ENCODE measurements at regions not wholly inside any gene's neighbourhood (a gene's known extent, or its start where the extent isn't known, plus 50 kb on each side); places are given as distances from the start of the nearest gene placed in this dataset.
"Not testable (repeated sequence)": the region's sequence is repeated elsewhere in the genome, so short reads cannot be mapped to it uniquely, and the experiment has no call there.

DNA sequence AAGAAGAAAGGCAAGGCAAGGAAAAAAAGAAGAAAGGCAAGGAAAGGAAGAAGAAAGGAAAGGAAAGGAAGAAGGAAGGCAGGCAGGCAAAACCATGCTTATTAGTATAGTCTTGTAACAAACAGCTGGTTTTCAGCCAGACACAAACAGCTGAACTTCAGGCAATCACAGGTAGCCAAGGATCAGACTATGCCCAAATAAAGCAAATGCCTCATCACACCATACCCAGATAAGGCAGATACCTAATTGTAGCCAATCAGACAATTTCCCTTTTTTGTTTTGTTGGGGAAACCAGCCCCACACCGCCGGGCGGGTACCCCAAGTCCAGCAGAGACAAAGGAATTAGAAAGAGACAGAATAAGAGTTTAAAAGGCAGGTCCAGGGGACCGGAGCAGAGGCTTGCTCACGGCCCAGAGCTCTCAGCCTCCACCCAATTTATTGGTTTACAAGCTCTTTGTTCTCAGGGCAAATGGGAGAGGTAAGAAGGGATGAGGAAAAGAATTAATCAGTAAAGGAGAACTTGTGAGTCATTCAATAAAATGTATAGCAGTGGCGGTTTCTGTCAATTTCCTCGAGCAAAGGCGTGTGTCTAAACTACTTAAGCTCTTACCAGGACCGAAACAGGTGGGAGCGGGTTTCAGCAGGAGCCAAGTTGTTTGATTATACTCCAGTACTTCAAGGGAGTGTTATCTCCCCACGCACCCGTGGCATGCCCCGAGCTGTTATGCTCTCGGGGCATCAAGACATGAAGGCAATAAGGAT, 886.8 kb downstream of the KCNT2 start:
- DNase-seq (ENCODE audit: extremely low read depth, low read depth, low spot score): no peak

DNA sequence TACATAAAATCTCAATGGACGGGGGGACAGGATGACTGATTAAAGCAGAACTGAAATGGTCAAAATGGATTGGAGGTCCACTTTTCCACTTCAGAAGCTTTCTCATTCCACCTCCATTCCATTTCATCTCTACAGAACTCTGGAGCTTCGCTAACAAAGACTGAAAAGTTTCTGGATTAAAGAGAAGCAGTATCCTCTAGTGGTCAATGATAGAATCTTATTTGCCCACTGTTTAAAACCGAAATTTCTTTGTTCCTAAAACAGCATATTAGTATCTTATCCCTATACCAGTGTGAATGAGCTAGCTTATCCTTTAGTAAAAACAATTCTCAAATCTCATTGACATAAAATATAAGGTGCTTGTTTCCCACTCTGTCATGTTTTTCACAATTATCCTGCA, 890.6 kb downstream of the KCNT2 start:
- no peak for DNase-seq (ENCODE audit: extremely low read depth, low read depth, low spot score)

DNA sequence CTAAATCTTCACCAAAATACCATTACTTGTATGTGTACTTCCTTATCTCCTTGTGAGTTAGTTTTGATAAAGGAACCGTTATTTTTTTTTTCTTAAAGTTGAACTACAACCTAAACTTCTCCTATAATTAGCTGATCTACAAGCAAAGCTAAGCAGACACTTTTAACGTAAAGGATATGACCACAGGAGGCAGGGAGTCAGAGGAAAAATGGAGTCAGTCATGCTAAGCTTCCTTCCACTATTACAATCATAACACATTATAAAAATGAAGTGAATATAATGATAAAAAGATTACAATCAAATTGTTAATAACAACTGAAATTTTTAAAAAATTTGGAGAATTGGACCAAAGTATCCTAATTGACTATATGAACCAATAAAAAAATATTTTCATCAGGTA, 892.6 kb downstream of the KCNT2 start:
- no peak for DNase-seq (ENCODE audit: extremely low read depth, low read depth, low spot score)

DNA sequence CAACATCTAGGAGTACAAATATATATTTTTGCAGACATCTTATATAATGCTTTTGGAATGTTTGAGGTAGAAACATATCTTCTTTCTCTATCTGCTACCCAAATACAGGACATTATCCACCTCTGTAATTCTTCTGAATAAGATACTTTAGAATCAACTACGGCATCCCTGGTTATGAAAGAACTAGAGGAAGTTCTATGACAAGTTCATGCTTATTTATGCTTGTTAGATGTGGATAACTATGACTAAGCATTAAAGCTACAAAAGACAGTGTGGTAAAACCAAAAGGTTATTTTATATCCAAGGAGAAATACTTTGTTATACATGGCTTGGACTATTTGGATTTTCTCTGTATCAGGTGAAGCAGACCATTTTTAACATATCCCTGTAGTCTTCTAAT, 894.0 kb downstream of the KCNT2 start:
- DNase-seq (ENCODE audit: extremely low read depth, low read depth, low spot score): no peak

DNA sequence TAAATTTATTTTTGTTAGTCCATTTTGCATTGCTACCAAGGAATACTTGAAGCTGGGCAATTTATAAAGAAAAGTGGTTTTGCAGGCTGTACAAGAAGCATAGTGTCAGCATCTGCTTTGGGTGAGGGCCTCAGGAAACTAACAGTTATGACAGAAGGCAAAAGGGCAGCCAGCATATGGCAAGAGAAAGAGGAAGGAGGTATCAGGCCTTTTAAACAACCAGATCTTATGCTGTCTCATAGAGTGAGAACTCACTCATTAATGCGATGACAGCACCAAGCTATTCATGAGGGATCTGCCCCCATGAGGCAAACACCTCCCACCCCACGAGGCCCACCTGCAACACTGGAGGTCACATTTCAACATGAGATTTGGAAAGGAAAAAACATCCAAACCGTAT, 898.4 kb downstream of the KCNT2 start:
- no peak for DNase-seq (ENCODE audit: extremely low read depth, low read depth, low spot score)

DNA sequence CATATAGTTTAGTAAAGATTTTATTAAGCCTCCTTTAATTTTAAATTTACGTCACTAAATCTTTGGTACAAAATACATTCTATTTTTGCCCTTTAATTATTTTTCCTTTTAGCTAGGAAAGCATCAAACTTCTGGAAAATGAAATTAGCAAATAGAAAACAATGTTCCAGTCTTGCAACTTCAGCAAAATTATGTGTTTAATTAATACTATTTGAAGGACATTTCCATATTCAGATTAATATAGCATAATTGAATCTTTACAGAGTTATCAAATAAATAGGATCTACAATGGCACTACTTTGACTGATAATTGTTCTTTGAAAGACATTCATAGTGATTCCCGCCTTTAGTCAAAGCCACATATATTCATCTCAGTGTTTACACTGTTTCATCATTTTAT, 904.2 kb downstream of the KCNT2 start:
- no peak for DNase-seq (ENCODE audit: extremely low read depth, low read depth, low spot score)

DNA sequence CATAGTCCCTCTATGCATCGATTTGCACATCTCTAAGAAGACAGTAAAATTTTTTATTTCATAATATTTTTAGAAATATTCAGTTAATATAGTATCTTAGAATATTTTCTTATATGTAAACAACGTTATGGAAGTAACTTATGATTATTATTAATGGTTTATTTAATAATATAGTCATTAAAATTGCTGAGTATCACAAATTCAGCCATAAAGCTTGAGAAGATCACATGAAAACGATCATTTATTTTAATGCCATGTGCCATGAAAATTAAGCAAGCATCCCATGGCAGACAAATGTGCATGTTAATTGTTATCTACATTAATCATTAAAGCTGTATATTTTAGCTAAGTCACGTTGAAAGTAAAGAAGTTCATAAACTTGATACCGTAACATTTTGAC, 907.1 kb downstream of the KCNT2 start:
- no peak for DNase-seq (ENCODE audit: extremely low read depth, low read depth, low spot score)

DNA sequence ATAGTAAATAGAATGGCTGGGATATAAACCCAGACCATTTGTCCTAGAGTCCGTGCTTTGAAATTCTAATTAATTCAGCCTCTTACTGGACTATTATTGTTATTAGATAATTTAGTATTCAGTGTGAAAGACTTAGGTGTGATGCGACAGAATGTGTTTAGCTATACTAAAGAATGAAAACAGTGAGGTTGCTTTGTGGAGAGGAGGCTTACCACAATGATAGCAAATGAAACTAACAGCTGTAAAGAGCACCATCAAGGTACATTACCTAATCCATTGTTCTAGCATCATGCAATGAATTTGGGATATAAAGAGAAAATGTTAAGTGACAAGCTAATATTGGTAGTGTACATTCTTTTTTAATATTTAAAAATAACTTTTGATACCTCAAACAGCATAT, 911.1 kb downstream of the KCNT2 start:
- no peak for DNase-seq (ENCODE audit: extremely low read depth, low read depth, low spot score)

DNA sequence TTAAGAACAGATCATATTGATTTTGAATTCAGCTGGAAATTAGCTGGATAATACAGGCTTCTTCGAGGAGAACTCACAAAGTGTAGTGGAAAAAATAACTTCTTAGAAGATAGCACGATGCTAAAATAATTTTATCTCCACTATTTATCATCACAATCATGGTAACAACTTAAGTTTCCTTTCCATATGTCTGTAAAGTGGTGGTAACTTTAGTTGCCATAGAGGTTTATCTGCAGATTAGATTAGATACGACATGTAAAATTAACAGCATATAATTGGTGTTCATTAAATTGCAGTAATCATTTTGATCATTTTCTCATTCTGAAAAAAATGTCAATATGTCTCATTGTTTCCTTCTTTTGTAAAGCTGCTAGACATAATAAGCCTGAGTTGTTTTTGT, 921.5 kb downstream of the KCNT2 start:
- no peak for DNase-seq (ENCODE audit: extremely low read depth, low read depth, low spot score)

DNA sequence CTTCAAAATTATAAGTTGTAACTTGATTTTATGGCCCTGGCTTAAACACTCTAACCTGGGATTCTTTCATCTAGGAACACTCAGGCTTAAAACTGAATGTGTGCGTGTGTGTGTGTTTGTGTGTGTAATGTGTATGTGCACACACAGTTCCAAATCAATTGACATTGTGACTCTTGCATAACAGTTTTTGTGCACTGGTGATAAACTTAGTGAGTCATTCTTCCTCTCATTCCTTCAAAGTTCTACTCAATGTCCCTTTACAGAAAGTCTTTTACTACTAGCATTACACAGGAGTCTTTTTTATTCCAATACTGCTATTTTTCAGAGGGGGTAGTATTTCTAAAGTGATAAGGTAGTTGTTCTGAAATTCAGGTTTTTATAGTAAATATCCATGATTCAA, 943.6 kb downstream of the KCNT2 start:
- no peak for DNase-seq (ENCODE audit: extremely low read depth, low read depth, low spot score)

DNA sequence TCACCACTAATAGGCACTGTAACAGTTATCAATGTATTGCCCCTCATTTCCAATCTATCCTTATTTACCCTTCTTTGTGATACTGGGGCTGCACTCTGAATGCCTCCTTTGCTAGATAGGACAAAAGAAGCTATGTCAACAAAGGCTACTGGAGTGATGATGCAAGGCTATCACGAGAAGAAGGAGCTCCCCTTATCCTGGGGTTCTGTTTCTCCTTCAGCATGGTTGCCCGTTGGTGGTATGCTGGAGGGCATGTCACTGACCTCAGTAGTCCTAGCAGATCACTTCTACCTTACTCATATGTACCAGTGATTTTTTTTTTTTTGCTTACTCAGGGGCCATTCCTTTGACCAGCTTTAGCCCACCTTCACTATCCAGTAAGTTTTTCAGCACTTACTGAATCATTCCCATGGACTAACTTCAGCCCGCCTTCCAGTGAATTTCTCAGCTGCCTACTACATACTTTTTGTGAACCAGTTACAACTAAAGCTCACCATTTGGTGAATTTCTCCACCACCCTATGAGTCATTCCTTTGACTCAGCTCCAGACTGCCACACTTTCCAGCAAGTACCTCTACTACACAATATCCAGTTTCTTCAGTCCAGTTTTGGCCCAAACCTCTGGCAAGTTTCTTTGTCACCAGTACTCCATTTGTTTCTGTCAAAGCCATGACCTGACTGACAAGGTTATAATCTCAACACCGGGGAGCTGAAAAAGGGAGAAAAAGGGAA, 944.5 kb downstream of the KCNT2 start:
- DNase-seq (ENCODE audit: extremely low read depth, low read depth, low spot score): no peak

DNA sequence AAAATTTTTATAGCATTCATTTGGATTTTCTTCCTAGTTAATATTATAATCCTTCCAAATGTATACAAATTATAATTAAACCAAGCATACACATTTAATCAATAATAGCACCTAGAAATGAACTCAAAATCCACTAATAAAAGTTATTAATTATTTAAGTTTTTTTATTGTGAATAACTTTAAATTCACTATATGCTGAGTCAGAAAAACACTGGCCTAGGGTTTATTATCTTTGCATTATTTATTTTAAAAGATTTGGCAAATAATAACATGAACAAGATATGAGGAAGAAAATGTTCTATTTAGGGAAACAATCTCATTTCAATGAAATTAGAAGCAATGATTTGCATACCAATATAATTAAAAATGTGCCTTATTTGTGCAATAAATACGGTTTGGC, 951.5 kb downstream of the KCNT2 start:
- DNase-seq (ENCODE audit: extremely low read depth, low read depth, low spot score): no peak

DNA sequence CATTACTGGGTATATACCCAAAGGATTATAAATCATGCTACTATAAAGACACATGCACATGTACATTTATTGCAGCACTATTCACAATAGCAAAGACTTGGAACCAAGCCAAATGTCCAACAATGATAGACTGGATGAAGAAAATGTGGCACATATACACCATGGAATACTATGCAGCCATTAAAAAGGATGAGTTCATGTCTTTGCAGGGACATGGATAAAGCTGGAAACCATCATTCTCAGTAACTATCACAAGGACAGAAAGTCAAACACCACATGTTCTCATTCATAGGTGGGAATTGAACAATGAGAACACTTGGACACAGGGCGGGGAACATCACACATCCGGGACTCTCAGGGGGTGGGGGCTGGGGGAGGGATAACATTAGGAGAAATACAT, 959.4 kb downstream of the KCNT2 start:
- not testable (repeated sequence) for DNase-seq (ENCODE audit: extremely low read depth, low read depth, low spot score)

DNA sequence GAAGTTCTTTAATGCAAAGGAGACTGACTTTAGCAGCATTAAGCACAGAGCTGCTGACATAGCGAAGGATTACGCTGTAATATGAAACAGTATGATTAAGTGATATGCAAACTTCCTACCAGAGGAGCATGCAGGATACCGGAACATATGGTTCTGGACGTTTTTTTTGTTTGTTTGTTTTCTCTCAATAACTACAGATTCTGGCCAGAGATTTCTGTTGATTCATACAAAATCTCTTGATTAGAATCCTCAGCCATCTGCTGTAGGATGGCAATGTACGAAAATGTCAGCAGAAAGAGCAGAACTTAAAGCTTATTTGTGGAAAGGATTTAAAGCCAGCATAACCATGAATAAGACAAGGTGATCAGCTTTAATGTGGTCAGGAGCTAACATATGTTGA, 970.7 kb downstream of the KCNT2 start:
- no peak for DNase-seq (ENCODE audit: extremely low read depth, low read depth, low spot score)

DNA sequence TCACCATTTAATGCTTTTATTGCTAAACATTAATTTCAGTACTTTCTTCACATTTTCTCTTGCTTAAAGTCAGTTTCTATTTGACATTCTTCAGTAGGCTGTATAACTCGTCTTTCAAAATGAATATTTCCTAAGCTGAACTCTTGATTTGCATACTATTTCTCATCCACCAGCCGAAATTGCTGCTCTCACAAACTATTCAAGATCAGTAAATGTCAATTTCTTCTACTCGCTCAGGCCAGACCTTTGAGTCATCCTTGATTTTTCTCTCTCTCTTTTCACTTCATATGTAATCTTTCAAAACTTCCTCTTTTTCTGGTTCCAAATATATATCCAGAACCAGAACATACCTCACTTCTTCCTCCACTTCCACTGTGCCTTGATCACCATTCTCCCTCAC, 990.0 kb downstream of the KCNT2 start:
- DNase-seq (ENCODE audit: extremely low read depth, low read depth, low spot score): no peak

DNA sequence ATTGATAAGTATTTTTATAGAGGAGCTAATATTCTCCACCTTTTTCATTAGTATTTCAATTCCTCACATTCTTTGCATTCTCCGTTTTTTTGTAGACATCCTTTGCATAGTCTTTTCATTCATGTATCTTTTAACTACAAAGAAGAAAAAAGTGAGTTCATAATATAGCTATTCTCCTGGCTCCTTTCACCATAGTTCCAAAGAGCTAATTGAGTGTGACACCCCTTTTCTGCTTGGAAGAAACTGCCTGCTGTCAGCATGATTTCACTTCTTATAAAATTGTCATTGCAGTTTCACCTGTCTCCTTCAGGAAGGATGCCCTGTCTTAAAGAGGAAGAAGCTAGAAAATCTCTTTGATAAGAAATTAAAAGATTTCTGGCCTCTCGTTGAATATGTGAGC, 991.1 kb downstream of the KCNT2 start:
- DNase-seq (ENCODE audit: extremely low read depth, low read depth, low spot score): no peak

DNA sequence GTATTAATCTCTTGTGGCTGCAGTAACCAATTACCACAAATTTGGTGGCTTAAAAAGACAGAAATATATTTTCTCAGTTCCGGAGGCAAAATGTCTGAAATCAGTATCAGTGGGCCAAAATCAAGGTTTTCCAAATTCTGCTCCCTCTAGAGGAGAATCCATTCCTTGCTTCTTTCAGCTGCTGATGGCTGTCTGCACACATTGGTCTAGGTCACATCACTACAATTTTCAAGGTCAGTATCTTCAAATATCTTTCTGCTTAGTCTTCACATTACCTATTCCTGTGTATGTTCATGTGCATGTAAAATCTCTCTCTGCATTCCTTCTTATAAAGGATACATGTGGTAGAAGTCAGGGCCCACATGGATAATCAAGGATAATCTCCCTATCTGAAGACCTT, 999.4 kb downstream of the KCNT2 start:
- DNase-seq (ENCODE audit: extremely low read depth, low read depth, low spot score): no peak

DNA sequence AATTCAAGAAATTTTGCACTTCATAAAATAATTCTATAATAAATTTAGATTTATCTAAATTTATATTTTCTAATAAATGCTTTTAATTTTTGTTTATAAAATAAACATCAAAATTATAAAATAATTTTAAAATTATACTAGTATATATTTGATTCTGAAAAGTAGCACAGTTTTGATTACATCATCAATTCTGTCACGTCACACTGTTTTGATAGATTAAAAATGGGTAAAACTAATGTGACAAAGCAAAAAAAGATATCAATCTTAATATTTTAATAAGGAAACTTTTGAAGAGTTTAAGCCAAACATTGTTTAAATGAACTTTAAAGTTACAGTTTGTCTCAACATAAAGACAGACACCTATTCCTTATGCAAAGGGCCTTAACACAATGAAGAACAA, 1001.8 kb downstream of the KCNT2 start:
- DNase-seq (ENCODE audit: extremely low read depth, low read depth, low spot score): no peak

DNA sequence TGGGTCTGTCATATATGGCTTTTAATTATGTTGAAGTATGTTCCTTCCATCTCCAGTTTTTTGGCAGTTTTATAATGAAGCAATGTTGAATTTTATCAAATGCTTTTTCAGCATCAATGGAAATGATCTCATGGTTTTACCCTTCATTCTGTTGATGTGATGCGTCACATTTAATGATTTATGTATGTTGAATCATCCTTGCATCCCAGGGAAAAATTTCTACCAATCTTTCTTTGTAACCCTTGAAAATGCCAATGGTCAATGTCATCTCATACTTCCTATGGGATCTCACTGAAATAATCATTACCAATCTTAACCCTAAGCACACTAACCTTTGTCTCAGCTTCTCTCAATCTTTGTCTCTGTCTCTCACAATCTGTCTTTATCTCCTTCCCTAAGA, 1004.0 kb downstream of the KCNT2 start:
- no peak for DNase-seq (ENCODE audit: extremely low read depth, low read depth, low spot score)

DNA sequence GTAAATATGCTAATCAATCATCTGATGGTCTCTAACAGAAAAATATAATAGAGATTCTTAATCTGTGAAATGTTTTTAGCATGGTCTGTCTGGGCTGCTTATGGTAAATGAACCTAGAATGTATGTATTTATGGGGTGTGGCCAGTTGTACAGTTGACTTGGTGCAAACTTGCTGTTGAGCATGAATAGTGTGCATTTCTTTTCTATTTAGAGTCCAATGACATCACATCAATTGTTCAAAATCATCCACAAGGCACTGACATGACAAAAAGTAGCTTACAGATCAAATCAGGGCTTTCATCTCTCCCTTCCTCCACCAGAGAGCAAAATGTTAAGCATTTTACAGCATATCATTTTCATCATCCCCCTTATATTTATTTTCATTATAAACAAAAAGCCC, 1010.3 kb downstream of the KCNT2 start:
- DNase-seq (ENCODE audit: extremely low read depth, low read depth, low spot score): no peak

DNA sequence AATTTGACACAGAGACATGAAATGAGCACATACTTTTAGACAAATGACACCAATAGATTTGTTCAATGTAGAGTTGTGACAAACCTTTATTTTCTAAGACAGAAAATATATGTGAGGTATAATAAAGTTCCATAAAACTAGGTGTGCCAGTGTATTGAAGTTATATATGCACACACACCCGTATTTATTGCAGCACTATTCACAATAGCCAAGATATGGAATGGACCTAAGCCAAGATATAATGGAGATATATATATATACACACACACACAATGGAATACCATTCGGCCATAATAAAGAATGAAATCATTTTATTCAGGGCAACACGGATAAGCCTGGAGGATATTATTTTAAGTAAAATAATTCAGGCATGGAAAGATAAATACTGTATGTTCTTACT, 1013.5 kb downstream of the KCNT2 start:
- DNase-seq (ENCODE audit: extremely low read depth, low read depth, low spot score): no peak

DNA sequence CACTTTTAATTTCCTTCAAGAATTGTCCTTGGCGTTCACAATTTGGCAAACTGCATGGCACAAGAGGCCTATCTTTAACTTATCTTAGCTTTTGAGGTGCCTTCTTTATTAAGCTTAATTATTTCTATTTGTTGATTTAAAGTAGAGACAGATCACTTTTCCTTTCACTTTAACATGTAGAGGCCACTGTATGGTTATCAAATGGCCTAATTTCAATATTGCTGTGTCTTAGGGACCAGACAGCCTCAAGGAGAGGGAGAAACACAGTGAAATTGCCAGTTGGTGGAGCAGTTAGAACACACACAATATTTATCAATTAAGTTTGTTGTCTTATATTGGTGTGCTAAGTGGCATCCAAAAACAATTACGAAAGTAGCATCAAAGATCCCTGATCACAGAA, 1013.9 kb downstream of the KCNT2 start:
- DNase-seq (ENCODE audit: extremely low read depth, low read depth, low spot score): no peak

Measured in glomerular endothelial cell (primary cell).